Body of pancreas (tissue), 4 donors: ENCODE measurements at regions not wholly inside any gene's neighbourhood (a gene's known extent, or its start where the extent isn't known, plus 50 kb on each side); places are given as distances from the start of the nearest gene placed in this dataset.
"Not testable (repeated sequence)": the region's sequence is repeated elsewhere in the genome, so short reads cannot be mapped to it uniquely, and the experiment has no call there.

Source experiments
- ATAC-seq: fragments of 150-250 bp; one replicate; pipeline ENCODE4 v1.9.1; 2016
- DNase-seq, 4 donors: peaks; one replicate each; pipeline ENCODE4 v3.0.0-alpha.2; 2019
- H3K27ac ChIP-seq, 4 donors: fragments of 200-600 bp; sonication (generic); 1 replicate in 3 of 4; 2 replicates in 1 of 4; pipeline versions ENCODE4 v1.5.1 to v1.6.1; 2016 to 2019; ENCODE audit warnings: mild to moderate bottlenecking in 1 of 4, mixed read lengths in 1 of 4, moderate library complexity in 1 of 4
- H3K27me3 ChIP-seq, 2 donors: fragments of 200-600 bp; sonication (generic); one replicate each; pipeline ENCODE4 v1.6.0; 2016; ENCODE audit warnings: mild to moderate bottlenecking in 1 of 2
- H3K36me3 ChIP-seq, 2 donors: fragments of 200-600 bp; sonication (generic); replicated peaks in 1 of 2; 2 replicates each; pipeline ENCODE4 v1.5.1; 2016; ENCODE audit warnings: low read depth in 2 of 2; ENCODE audit not compliant: insufficient read depth in 1 of 2
- H3K4me1 ChIP-seq: fragments of 200-600 bp; sonication (generic); one replicate; pipeline ENCODE4 v1.6.0; 2016
- H3K4me3 ChIP-seq, 2 donors: fragments of 200-600 bp; sonication (generic); 1 replicate in 1 of 2; 2 replicates in 1 of 2; pipeline ENCODE4 v1.5.1; 2016 to 2019
- H3K9me3 ChIP-seq, 3 donors: fragments of 200-600 bp; sonication (generic); 1 replicate in 2 of 3; 2 replicates in 1 of 3; pipeline ENCODE4 v1.5.1; 2016
- POLR2A ChIP-seq, 3 donors: fragments of 450-650 bp; IDR thresholded peaks; one replicate each; pipeline ENCODE4 v1.6.1; 2016; ENCODE audit warnings: antibody characterized with exemption in 3 of 3, mild to moderate bottlenecking in 2 of 3
- WGBS, 2 donors: methylation state at CpG; one replicate each; pipeline ENCODE4 v1.1.5; 2017; 5-methylcytosine and 5-hydroxymethylcytosine counted together
- intact Hi-C: fragments of 100-400 bp; cut with DNase I; formaldehyde crosslinking; loops from one replicate; pipeline ENCODE4 v1.15.1; 2023
- TF ChIP-seq, protein P1 (sequence below), 7 experiments: fragments of 450-650 bp in 4 of 7; fragments of 200-600 bp in 3 of 7; sonication (generic) in 3 of 7; IDR thresholded peaks; one replicate each; pipeline ENCODE4 v1.5.1; 2016 to 2019; ENCODE audit warnings: antibody characterized with exemption in 7 of 7

DNA sequence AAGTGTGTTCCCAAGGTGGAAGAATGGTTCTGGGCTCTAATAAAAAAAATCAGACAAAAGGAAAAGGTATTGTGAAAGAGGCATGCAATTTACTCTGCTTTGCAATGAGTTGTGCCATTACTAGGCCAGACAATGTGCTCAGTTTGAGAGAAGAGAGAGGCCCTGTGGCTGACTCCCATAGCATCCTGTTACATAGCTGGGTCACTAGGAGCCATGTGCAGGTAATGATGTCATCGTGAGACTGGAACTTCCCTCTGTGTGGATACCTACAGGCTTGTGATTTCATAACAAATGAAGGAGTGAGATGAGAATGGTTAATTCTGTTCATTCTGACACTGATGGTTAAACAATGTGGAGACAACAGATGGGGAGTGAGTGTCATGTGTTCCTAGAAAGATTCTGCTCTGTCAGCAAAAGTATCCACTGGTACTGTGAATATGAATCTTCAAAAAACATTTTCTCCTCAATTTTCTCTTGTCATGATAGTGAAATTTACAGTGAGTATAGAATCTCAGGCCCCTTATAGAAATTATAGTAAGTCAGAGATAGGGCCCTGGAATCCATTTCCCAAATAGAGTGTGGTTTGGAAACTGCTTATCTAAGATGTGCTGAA is 648.7 kb upstream of the DPPA4 start:
- H3K4me3 ChIP-seq = no peak overlapping the region
- ATAC-seq (no peak), DNase-seq (no peak)
- no peak overlapping the region for H3K27ac ChIP-seq
- H3K4me1 ChIP-seq = no peaks in the 10 kb centered on the region
- intact Hi-C loops = no loop called here
- WGBS, 2 donors = 50 to 61% methylated on average over 1 of the region's 1 CpG
- H3K9me3 ChIP-seq = no peaks in the 10 kb centered on the region
- no peaks in the 10 kb centered on the region for H3K36me3 ChIP-seq
- no peaks in the 10 kb centered on the region for H3K27me3 ChIP-seq
- TF ChIP-seq, protein P1, sequence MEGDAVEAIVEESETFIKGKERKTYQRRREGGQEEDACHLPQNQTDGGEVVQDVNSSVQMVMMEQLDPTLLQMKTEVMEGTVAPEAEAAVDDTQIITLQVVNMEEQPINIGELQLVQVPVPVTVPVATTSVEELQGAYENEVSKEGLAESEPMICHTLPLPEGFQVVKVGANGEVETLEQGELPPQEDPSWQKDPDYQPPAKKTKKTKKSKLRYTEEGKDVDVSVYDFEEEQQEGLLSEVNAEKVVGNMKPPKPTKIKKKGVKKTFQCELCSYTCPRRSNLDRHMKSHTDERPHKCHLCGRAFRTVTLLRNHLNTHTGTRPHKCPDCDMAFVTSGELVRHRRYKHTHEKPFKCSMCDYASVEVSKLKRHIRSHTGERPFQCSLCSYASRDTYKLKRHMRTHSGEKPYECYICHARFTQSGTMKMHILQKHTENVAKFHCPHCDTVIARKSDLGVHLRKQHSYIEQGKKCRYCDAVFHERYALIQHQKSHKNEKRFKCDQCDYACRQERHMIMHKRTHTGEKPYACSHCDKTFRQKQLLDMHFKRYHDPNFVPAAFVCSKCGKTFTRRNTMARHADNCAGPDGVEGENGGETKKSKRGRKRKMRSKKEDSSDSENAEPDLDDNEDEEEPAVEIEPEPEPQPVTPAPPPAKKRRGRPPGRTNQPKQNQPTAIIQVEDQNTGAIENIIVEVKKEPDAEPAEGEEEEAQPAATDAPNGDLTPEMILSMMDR (IDR thresholded peaks at IDR 0.05) = no peak
- TF ChIP-seq POLR2A (IDR thresholded peaks at IDR 0.05) = no peak

DNA sequence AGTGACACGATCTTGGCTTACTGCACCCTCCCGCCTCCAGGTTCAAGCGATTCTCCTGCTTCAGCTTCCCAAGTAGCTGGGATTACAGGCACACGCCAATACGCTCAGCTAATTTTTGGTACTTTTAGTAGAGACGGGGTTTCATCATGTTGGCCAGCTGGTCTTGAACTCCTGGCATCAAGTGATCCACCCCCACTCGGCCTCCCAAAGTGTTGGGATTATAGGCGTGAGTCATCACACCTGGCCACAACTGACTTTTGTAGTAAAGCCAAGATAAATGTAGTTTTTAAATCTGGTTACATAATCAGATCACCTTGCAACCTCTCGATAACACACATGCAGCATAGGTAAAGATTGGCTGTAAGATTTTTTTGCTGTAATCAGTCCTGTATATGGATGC is 657.5 kb upstream of the DPPA4 start:
- Histone ChIP-seq H3K27me3 (no peaks in the 10 kb centered on the region), H3K4me3 (no peak overlapping the region), H3K9me3 (no peaks in the 10 kb centered on the region), H3K27ac (no peak overlapping the region), H3K36me3 (no peaks in the 10 kb centered on the region), H3K4me1 (no peaks in the 10 kb centered on the region)
- ATAC-seq (no peak), DNase-seq (no peak)
- TF ChIP-seq POLR2A (IDR thresholded peaks at IDR 0.05) = no peak
- TF ChIP-seq, protein P1 (IDR thresholded peaks at IDR 0.05) = no peak
- WGBS, 2 donors = 63 to 65% methylated on average over 9 of the region's 9 CpGs
- intact Hi-C loops = no loop called here

DNA sequence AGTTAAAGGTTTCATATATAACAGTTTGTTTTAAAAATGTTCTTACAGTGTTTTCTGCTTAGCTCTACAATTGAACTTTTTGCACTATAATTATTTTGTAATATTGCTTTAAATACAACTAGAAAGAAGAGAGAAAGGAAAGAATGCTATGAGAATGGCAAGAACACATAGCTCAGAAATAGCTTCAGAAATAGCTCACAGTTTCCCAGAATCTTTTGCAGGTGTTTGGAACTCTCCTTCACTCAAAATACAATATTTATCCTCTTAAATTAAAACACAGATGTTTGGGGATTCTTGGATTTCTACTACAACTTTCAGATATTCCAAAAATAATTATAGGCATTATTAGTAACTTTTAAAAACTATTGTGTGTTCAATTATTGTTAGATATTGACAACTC is 658.0 kb upstream of the DPPA4 start:
- Histone ChIP-seq H3K9me3 (no peaks in the 10 kb centered on the region), H3K4me3 (no peak overlapping the region), H3K4me1 (no peaks in the 10 kb centered on the region), H3K27ac (no peak overlapping the region), H3K36me3 (no peaks in the 10 kb centered on the region), H3K27me3 (no peaks in the 10 kb centered on the region)
- no peak for ATAC-seq
- TF ChIP-seq POLR2A (IDR thresholded peaks at IDR 0.05) = no peak
- TF ChIP-seq, protein P1 (IDR thresholded peaks at IDR 0.05) = no peak
- DNase-seq = no peak
- intact Hi-C loops = no loop called here

DNA sequence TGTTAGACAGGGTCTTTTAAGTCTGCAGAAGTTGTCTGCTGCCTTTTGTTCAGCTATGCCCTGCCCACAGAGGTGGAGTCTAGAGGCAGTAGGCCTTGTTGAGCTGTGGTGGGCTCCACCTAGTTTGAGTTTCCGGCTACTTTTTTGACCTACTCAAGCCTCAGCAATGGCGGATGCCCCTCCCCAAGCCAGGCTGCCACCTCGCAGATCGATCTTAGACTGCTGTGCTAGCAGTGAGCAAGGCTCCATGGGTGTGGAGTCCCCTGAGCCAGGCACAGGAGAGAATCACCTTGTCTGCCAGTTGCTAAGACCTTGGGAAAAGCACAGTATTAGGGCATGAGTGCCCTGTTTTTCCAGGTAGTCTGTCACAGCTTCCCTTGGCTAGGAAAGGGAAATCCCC is 664.6 kb upstream of the DPPA4 start:
- H3K36me3 ChIP-seq, DNase-seq, ATAC-seq, H3K9me3 ChIP-seq, intact Hi-C loops, H3K27me3 ChIP-seq, H3K4me3 ChIP-seq, H3K27ac ChIP-seq, H3K4me1 ChIP-seq: not testable (repeated sequence)
- 85 to 89% methylated on average over 4 of the region's 4 CpGs for WGBS, 2 donors

DNA sequence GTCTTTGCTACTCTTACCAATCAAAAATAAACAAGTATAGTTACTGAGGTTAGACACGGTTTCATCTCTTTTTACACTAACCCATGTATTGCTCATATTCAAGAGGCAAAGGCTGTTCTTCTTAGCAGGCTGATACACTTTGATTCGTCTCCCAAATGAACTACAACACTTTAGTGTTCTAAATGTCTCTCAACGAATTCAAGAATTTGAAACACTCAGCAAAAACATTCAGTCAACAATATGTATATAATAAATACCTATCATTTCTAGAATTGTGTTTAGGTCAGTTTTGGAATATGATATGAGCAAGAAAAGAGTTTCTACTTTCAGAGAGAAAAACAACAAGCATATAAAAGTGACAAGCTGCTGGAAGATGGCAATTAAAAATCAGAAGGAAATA is 669.6 kb upstream of the DPPA4 start:
- 37 to 43% methylated on average over 3 of the region's 3 CpGs for WGBS, 2 donors
- no peaks in the 10 kb centered on the region for H3K9me3 ChIP-seq
- TF ChIP-seq POLR2A (IDR thresholded peaks at IDR 0.05) = no peak
- TF ChIP-seq, protein P1 (IDR thresholded peaks at IDR 0.05) = no peak
- H3K27ac ChIP-seq = no peak overlapping the region
- H3K36me3 ChIP-seq = no peaks in the 10 kb centered on the region
- no peaks in the 10 kb centered on the region for H3K4me1 ChIP-seq
- H3K27me3 ChIP-seq = no peaks in the 10 kb centered on the region
- no peak overlapping the region for H3K4me3 ChIP-seq
- intact Hi-C loops = no loop called here
- ATAC-seq (no peak), DNase-seq (no peak)
